ENCODE measurements at regions not wholly inside any gene's neighbourhood (a gene's known extent, or its start where the extent isn't known, plus 50 kb on each side); places are given as distances from the start of the nearest gene placed in this dataset.

DNA sequence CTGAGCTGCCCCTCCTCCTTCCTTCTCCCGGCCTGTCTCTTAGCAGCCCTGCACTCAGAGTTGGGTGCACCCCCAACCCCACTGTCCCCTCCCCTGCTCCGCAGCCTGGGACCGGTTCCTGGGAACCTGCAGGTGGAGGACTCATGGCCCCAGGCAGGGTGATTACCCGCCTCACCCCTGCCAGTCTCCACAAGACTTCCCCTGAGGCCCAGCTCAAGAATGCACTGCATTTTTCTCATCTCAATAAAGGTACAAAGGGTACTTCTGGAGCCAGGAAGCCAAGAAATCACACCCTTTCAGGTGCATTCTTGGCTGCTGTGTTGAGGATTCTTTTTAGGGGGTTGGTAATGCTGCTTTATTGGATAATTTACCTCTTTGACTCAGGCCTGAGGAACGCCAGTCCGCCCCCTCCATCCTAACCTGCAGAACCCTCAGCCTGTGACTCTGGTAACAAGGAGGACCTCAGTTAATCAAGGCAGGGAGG lies 126.3 kb upstream of the TMPRSS2 start:
- in situ Hi-C loops (cut with HindIII; ENCODE audit: low sequenced_read_pairs), result no loop called here

DNA sequence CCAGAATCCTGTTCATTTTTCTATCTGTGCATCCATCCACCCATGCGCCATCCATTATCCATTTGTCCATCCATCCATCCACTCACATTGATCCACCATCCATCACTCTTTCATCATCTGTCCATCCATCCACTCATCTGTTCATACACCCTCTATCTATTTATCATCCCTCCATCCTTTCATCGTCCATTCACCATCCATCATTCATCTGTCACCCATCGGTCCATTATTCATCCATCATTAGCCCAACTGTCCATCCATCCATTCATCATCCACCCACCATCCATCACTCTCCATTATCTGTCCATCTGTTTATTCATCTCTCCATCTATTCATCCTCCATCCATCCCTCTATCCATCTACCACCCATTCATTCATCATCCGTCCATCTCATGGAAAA lies 125.7 kb upstream of the TMPRSS2 start:
- in situ Hi-C loops (cut with HindIII; ENCODE audit: low sequenced_read_pairs), result no loop called here

DNA sequence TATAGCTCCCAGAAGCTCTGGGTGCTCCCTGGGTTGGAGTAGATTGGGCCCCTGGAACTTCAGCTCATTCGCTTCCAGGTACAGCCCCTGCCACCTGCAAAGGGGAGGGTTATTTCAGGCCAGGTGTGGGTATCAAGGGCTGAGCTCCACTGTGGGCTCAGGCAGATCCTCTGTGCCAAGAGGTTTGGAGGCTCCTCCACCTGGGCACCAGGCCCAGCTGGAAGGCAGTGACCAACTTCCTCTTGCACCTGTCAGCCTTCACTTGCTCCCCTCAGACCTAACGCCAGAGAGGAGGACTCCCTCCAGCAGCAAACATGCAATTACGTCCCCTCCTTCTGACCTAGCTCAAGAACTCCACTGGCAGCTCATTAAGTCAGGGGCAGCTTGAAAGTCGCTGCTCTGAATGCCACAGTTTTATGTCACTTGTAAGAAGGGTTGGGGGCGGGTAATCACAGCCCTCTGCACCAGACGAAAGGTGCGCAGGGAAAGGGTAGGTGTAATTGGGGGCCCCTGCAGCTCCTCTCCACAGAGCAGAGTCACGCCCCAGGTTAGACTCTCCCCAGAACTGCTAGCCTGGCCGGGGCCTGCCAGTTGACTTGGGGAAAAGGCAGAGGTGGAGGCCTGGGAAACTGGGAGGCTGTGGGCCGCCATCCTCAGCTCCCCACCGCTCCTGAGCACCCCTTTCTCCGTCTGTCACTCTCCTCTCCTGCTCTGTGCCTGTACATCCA lies 125.0 kb upstream of the TMPRSS2 start:
- in situ Hi-C loops (cut with HindIII; ENCODE audit: low sequenced_read_pairs), result no loop called here

DNA sequence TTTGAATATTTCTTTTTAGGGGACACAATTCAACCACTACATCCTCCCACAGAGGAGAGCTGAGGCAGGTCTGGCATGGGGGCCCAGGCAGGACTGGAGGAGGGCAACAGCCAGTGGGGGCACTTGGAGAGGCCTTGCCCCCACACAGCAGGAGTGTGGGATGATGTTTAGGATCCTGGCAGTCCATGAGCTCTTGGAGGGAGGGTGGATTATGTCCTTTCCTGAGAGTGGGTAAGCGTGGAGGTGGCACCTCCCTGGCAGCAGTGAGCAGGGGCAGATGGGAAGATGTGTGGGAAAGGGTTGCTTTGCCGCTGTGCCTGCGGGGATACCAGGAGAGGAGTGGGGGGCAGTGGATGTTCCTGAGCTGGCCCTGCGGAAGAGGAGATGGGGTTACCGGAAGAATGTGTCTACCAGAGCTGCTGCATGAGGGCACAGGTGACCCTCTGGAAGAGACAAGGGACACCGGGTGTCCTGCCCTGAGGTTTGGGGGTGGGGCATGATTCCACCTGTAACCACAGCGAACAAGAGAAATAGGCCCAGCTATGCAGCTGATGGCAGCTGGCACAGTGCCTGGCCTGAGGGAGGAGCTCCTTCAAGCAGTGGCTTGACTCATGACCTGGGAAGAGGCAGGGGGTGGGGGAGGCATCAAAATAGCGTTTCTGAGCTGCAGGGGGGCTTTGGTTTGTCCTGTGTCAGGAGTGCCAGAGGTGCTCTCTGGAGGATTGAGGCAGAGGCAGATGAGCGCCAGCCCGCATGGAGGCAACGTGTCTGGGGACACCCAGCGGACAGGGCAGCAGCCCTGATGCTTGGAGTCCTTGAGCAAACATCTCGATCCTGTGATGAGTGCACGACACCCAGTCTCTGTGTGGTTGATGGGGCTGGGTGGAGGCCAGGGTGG lies 123.9 kb upstream of the TMPRSS2 start:
- in situ Hi-C loops (cut with HindIII; ENCODE audit: low sequenced_read_pairs), result no loop called here

DNA sequence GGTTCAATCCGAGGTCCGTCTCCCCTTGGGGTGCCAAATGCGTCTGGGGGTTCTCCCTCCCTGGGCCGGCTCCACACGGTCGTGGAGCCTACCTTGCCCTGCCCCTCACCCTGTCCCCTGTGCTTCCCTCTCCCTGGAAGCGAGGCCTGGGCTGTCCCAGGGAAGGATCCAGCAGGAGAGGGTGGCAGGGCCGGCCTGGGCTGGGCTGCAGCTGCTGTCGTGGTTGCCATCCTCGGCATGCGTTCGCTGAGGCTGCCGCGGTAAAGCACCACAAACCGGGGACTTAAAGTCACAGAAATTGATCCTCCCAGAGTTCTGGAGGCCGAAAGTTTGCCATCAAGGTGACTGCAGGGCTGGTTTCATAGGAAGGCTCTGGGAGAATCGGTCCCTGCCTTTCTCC lies 123.0 kb upstream of the TMPRSS2 start:
- in situ Hi-C loops (cut with HindIII; ENCODE audit: low sequenced_read_pairs), result no loop called here

DNA sequence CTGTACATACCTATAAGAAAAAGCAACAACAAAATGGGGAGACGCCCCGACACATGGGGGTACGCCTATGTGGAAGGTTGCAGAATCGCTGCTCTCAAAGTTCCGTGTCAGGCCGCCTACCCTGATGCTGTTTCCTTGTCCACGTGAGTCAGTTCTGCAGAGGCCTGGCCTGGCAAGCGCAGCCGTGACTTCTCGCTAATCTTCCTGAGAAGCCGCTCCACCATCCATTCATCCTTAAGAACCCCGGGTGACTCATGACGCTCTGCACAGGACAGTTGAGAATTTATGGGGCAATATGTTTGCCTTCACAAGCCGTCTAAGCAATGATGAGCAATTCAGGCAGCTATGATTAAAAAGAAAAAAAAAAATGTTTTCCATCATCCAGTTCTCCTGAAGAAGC lies 122.3 kb upstream of the TMPRSS2 start:
- in situ Hi-C loops (cut with HindIII; ENCODE audit: low sequenced_read_pairs), result no loop called here

DNA sequence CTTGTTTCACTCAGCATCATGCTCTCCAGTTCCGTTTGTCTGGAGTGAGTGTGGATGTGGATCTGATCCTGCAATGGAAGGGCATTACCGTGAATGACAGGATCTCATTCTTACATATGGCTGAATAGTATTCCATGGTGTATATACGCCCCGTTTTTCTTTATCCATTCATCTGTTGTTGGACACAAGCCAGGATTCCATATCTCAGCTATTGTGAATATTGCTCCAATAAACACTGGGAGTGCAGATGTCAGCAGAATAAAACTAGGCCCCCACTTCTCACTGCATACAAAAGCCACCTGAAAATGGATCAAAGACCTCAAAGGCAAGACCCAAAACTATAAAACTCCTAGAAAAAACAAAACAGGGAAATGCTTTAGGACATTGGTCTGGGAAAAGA lies 120.3 kb upstream of the TMPRSS2 start:
- in situ Hi-C loops (cut with HindIII; ENCODE audit: low sequenced_read_pairs), result no loop called here

DNA sequence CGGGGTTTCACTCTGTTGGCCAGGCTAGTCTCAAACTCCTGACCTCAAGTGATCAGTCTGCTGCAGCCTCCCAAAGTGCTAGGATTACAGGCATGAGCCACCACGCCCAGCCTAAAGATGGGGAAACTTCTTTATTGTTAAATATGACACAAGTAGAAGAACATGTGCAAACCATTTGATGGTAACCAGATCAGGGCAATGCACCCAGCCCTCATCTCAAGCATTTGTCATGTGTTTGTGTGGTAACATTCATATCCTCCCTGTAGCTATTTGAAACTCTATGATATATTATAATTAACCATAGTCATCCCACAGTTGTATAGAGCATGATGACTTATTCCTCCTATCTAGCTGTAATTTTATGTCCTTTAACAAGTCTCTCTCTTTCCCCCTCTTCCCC lies 119.5 kb upstream of the TMPRSS2 start:
- in situ Hi-C loops (cut with HindIII; ENCODE audit: low sequenced_read_pairs), result no loop called here

DNA sequence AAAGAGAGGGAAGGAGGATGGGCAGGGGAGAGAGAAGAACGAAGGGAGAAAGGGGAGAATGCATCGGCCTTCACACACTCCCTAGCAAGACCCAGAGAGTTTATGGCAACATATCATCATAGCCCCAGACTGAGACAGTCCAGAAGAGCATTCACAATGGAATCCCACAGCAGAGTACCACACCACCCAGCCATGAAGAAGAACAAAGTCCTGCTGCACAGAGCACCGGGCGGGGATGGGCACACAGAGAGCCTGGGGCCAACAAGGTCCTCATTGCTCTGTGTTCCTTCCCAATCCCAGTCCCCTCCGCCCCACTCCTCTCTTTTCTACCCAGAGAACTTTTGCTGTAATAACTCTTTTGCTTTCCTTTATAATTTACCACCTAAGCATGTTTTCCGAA lies 118.1 kb upstream of the TMPRSS2 start:
- in situ Hi-C loops (cut with HindIII; ENCODE audit: low sequenced_read_pairs), result no loop called here

DNA sequence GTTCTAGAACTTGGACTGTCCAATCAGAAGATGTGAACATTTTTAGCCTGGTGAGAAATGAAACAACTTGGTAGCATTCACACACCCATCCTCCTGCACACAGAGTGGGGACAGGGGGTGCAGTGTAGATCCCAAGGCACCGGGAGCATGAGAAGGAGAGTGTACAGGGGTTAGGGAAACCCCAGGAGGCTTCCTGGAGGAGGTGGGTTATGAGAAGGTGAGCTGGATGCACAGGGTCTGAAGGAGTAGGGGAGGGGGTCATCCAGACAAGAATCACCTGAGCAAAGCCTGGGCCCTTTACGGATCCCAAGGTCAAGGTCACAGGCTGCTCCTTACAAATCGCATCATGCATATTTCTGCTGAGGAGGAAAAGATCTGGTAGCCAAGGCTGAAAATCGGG lies 117.5 kb upstream of the TMPRSS2 start:
- in situ Hi-C loops (cut with HindIII; ENCODE audit: low sequenced_read_pairs), result no loop called here

DNA sequence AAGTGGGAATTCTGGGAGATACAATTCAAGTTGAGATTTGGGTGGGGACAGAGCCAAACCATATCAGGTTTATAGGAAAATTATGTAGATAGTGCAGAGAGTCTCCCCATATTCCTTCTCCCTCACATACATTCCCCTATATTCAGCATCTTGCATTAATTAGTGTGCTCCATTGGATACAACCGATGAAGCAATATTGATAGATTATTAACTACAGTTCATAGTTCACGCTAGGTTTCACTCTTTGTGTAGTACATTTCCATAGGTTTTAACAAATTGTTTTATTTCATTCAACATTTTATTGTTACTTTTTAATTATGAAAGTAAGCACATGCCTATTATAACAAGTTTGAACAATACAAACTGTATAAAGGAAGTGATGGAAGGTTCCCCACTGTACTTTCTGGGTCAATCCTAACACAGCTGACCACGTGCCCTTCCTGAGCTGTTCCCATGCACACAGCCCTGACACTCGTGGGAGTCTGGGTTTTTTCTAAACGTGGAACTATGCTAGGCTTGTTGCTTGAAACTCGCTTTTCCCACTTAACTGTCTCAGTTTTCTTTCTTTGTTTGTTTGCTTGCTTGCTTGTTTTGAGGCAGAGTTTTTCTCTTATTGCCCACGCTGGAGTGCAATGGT lies 116.8 kb upstream of the TMPRSS2 start:
- in situ Hi-C loops (cut with HindIII; ENCODE audit: low sequenced_read_pairs), result no loop called here

DNA sequence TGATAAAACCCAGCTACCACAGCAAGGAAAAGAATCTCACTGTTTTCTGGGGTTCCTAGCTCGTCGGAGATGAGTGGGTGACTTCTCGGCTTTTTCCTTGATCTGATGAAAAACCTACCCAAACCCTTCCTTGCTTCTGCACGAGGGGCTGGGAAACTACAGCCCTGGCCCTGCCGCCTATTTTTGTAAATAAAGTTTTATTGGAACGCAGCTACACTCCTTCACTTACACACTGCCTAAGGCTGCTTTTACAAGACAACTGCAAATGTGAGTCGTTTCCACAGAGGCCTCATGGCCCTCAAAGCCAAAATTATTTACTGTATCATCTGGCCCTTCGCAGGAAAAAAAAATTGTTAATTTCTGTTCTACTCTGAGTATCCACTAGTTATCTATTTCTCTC lies 116.0 kb upstream of the TMPRSS2 start:
- in situ Hi-C loops (cut with HindIII; ENCODE audit: low sequenced_read_pairs), result no loop called here

DNA sequence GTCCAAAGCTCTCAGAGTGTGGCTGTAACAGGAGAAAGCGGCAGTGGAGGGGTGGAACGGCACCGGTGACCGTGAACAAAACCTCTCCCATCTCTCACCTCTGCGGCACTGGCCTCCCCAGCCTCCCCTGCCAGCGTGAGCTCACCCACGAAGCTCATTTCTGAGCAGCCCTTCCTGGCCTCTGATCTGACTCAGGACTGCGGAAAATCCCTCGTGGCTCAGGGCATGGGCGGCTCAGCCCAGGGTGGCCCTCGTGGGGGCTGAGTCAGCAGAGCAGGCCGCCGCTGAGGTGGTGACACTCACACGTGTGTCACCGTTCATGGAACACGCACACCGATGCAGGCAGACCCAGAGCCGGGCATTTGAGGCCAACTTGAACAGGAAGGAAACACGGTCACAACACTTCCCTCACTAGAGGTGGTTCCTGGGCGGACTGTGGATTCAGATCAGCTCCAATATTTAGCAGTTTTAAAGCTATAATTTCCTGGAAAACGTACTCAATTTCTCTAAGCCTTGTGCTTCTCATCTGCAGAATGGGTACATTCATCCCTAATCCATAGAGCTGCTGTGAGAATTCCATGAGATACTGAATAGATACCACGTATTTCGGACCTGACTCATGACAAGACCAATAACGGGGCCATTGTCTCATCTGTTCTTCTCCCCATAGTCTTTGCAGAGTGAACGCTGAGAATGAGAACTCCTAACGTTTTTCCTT lies 115.0 kb upstream of the TMPRSS2 start:
- in situ Hi-C loops (cut with HindIII; ENCODE audit: low sequenced_read_pairs), result no loop called here

DNA sequence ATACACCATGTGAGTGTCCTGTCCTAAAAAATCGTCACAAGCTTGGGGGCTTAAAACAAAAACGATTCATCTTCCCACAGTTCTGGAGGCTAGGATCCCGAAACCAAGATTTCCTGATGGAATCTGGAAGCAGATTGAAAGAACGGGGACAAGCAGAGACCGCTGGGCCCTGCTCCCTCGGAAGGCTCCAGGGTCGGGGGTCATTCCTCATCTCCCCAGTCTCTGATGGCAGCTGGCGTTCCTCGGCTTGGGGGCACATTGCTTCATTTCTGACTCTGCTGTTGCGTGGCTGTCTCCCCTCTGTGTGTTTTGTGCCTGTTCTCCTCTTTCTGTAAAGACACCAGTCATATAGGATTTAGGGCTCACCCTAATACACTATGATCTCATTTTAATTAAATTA lies 114.2 kb upstream of the TMPRSS2 start:
- in situ Hi-C loops (cut with HindIII; ENCODE audit: low sequenced_read_pairs), result no loop called here

DNA sequence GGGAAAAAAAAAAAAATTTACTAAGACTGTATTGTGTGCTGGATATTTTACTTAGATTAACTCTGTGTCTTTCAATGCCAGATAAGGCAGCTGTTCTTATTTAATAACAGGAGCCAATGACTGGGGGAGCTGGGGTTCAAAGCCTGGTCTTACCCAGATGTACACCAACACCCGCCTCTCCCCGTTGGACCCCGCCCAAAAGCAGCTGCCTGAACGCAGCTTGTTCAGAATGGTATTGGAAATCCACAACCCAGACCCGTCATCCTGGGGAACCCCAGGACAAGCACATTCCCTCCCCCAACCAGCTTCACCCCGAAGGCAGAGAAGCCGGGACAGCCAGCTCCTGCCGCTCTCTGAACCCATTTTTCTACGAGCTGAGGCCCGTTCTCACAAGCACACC lies 113.6 kb upstream of the TMPRSS2 start:
- in situ Hi-C loops (cut with HindIII; ENCODE audit: low sequenced_read_pairs), result no loop called here

DNA sequence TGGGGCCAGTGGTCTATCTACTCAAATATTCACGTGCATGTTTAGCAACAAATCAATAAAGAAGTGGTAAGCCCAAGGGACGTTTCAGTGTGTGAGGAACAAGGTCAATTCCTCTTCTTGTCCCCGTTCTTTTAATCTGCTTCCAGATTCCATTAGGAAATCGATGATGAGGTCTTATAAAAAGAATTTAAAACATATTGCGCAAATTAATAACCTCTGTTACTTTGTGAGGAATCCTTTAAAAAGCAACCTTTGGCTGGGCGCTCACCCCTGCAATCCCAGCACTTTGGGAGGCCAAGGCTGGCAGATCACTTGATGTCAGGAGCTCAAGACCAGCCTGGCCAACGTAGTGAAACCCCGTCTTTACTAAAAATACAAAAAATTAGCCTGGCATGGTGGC lies 113.0 kb upstream of the TMPRSS2 start:
- in situ Hi-C loops (cut with HindIII; ENCODE audit: low sequenced_read_pairs), result no loop called here

DNA sequence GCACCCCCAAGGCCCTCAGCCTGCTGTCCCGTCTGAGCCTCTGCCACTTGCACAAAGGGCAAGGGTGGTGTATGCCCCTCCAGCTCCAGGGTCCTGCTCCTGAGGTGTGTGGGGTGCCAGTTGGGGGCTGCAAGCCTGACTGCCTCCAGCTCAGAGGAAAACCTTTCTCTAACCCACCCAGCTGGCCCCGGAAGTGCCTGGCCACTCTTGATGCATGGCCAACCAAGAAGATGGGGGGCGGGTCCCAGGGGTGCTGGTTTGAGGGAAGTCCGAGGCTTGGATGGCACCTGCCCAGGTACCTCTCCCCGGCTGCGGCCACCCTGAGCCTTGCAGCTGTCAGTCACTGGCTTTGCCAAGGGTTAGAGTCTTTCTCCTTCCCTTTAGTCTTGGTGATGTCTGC lies 112.6 kb upstream of the TMPRSS2 start:
- in situ Hi-C loops (cut with HindIII; ENCODE audit: low sequenced_read_pairs), result no loop called here

DNA sequence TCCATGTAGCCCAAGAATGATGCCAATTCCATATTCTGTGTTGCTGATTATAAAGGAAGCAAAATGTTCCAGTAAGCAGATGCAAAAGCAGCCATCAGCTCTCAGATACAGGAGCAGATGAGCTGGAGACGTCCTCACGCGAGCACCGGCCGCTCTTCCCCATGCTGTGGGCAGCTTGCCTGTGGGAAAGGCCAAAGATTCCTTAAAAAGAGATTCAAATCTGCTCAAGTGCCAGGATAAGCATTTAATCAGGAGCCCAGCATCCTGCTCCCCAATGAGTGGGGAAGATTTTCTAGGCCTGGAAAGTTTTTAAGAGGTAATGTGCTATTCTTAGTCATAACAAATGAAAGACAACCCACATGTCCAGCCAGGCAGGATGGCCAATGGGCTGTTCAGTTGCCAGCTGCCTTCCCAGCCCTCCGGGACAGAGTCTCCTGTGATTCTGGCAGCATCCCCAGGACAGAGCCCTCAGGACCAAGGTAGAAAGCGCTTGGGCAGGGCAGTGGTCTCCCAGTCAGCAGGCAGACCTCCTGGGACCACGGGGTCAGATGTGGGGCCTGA lies 108.2 kb upstream of the TMPRSS2 start:
- in situ Hi-C loops (cut with HindIII; ENCODE audit: low sequenced_read_pairs), result loop anchor here (10.0 kb wide), 1 partner anchor 149 kb away; the partner anchor contains the start of gene RIPK4

DNA sequence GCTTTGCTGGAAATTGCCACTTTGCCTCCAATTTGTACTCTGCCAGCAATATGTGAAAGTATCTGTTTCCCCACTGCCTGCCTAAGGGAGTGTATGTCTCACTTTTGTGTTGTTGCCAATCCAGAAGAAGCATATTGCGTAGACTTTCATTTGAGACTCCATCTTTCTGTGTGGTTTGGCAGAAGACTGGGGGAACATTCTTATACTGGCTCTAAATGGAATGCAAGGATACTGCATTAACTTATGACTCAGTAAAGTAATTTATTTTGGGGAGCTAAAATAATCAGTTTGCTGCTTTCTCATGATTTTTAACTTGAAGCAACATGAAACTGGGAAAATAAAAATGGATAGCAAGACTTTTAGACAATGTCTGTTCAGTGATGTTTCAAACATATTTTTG lies 107.7 kb upstream of the TMPRSS2 start:
- in situ Hi-C loops (cut with HindIII; ENCODE audit: low sequenced_read_pairs), result loop anchor here (10.0 kb wide), 1 partner anchor 149 kb away; the partner anchor contains the start of gene RIPK4

DNA sequence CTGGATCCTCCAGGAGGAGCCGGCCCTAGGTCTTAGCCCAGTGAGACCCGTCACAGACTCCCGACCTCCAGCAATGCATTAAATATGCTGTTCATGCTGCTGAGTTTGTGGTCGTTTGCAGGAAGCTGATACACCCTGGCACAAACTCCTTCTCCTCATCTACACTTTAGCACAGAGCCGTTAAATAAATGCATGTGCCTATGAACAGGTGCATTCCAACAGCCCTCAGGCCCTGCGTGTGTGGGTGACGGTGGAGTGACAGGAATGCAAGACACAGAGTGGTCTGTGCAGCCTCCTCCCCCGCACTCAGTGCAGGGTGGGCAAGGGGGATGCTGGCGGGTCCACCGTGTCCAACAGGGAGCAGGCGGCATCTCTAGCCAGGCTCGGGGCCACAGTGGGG lies 106.6 kb upstream of the TMPRSS2 start:
- in situ Hi-C loops (cut with HindIII; ENCODE audit: low sequenced_read_pairs), result loop anchor here (5.0 to 10.0 kb wide), 2 partner anchors 58 to 150 kb away; partner anchors contain the start of gene RIPK4

Measured in endothelial cell of hepatic sinusoid (primary cell).